Kidney (tissue), 13 donors: ENCODE measurements at regions not wholly inside any gene's neighbourhood (a gene's known extent, or its start where the extent isn't known, plus 50 kb on each side); places are given as distances from the start of the nearest gene placed in this dataset.

Source experiments
- DNase-seq, 5 donors: peaks; one replicate each; pipeline ENCODE4 v3.0.0-alpha.2; 2013 to 2020
- FAIRE-seq: peaks from 2 replicates; lab custom pipeline; 2012; peaks lifted over from hg19 to GRCh38; lab: Jason Lieb, UNC
- H3K27ac ChIP-seq, 2 donors: one replicate each; pipeline ENCODE4 v1.7.0; 2013; ENCODE audit warnings: low read depth in 2 of 2, low read length in 2 of 2, inconsistent platforms in 1 of 2
- H3K27me3 ChIP-seq: one replicate; pipeline ENCODE4 v1.7.1; 2013; ENCODE audit warnings: low read length, inconsistent platforms; ENCODE audit not compliant: control insufficient read depth, insufficient read depth
- H3K36me3 ChIP-seq, 3 donors: one replicate each; pipeline versions ENCODE4 v1.7.0 to v1.7.1; 2013; ENCODE audit warnings: low read length in 3 of 3, control low read depth in 1 of 3, inconsistent platforms in 1 of 3; ENCODE audit not compliant: insufficient read depth in 3 of 3, control insufficient read depth in 2 of 3
- H3K4me1 ChIP-seq, 3 donors: one replicate each; pipeline versions ENCODE4 v1.7.0 to v1.7.1; 2013; ENCODE audit warnings: low read length in 3 of 3, inconsistent platforms in 1 of 3, low read depth in 1 of 3; ENCODE audit not compliant: control insufficient read depth in 2 of 3, insufficient read depth in 2 of 3
- H3K4me3 ChIP-seq, 3 donors: one replicate each; pipeline versions ENCODE4 v1.7.0 to v1.8.1; 2013; ENCODE audit warnings: low read length in 3 of 3, control low read depth in 1 of 3, inconsistent platforms in 1 of 3
- H3K9ac ChIP-seq, 3 donors: one replicate each; pipeline versions ENCODE4 v1.7.0 to v1.7.1; 2013; ENCODE audit warnings: low read length in 3 of 3, control low read depth in 1 of 3, inconsistent platforms in 1 of 3
- H3K9me3 ChIP-seq, 3 donors: one replicate each; pipeline versions ENCODE4 v1.7.0 to v1.7.1; 2013; ENCODE audit warnings: low read length in 3 of 3, control low read depth in 1 of 3, inconsistent platforms in 1 of 3; ENCODE audit not compliant: control insufficient read depth in 2 of 3, insufficient read depth in 1 of 3
- CTCF ChIP-seq: IDR thresholded peaks from 3 replicates; pipeline ENCODE4 v1.5.1; 2012; ENCODE audit warnings: mild to moderate bottlenecking, moderate library complexity, borderline replicate concordance; ENCODE audit not compliant: insufficient read depth; ENCODE audit errors: extremely low read depth
- intact Hi-C: fragments of 100-400 bp; cut with DNase I; formaldehyde crosslinking; loops from one replicate; pipeline ENCODE4 v1.11.1; 2022
- donor health status: control.
- donor health status: control.
- donor health status: control.
- donor health status: control.
- donor health status: control.
- donor health status: DM: yes; HTN: yes; CAD: no.
- donor health status: Normal renal cell carcinoma (clear cell type).

GRCh38 chr12:91316161-91316906, 133.7 kb upstream of the DCN start:
- DNase-seq, result no peak
- intact Hi-C loops, result no loop called here
- H3K4me3 ChIP-seq, result no peak overlapping the region
- no peak overlapping the region for H3K27ac ChIP-seq
- TF ChIP-seq CTCF, result no peak
- H3K9ac ChIP-seq, result no peak overlapping the region
- no peaks in the 10 kb centered on the region for H3K36me3 ChIP-seq
- no peak for FAIRE-seq
- H3K4me1 ChIP-seq, result no peaks in the 10 kb centered on the region
- H3K9me3 ChIP-seq, result no peaks in the 10 kb centered on the region
- no peaks in the 10 kb centered on the region for H3K27me3 ChIP-seq

- FAIRE-seq (no peak), DNase-seq (no peak)
- no peaks in the 10 kb centered on the region for H3K36me3 ChIP-seq
- intact Hi-C loops, result no loop called here
- no peak for TF ChIP-seq CTCF
- no peaks in the 10 kb centered on the region for H3K9me3 ChIP-seq
- no peak overlapping the region for H3K9ac ChIP-seq
- no peak overlapping the region for H3K4me3 ChIP-seq
- no peaks in the 10 kb centered on the region for H3K27me3 ChIP-seq
- no peak overlapping the region for H3K27ac ChIP-seq
- no peaks in the 10 kb centered on the region for H3K4me1 ChIP-seq
Measured at GRCh38 chr12:91311081-91311480, 128.5 kb upstream of the DCN start.

- no peak for DNase-seq
- Histone ChIP-seq H3K27me3 (no peaks in the 10 kb centered on the region), H3K4me1 (no peaks in the 10 kb centered on the region), H3K4me3 (no peak overlapping the region), H3K9ac (no peak overlapping the region), H3K9me3 (no peaks in the 10 kb centered on the region), H3K27ac (no peak overlapping the region), H3K36me3 (no peaks in the 10 kb centered on the region)
- intact Hi-C loops, result no loop called here
- no peak for TF ChIP-seq CTCF
- FAIRE-seq, result no peak
Measured at GRCh38 chr12:91309450-91309849, 126.8 kb upstream of the DCN start.
